GM23248 (cell line): ENCODE measurements at regions not wholly inside any gene's neighbourhood (a gene's known extent, or its start where the extent isn't known, plus 50 kb on each side); places are given as distances from the start of the nearest gene placed in this dataset.

Experiments used
- EZH2 ChIP-seq: fragments of 200-600 bp; sonication (generic); IDR thresholded peaks from 2 replicates; pipeline ENCODE4 v1.6.1; 2018; ENCODE audit warnings: antibody characterized with exemption, mild to moderate bottlenecking; ENCODE audit not compliant: insufficient read depth, poor library complexity, severe bottlenecking
- EZH2phosphoT487 ChIP-seq: fragments of 200-600 bp; sonication (generic); IDR thresholded peaks from 2 replicates; pipeline ENCODE4 v1.6.1; 2018; ENCODE audit warnings: antibody characterized with exemption, moderate library complexity, mild to moderate bottlenecking, low read depth; ENCODE audit not compliant: insufficient read depth

- TF ChIP-seq EZH2phosphoT487 (no peak), EZH2 (no peak)
These were observed 224.9 kb downstream of the KIT start for GRCh38 chr4:54882616-54883015.
